Caco-2 (cell line): ENCODE measurements at regions not wholly inside any gene's neighbourhood (a gene's known extent, or its start where the extent isn't known, plus 50 kb on each side); places are given as distances from the start of the nearest gene placed in this dataset.

Experiments
- BruUV-seq: library from RNA; stranded (reverse); fragments of 400-500 nt; replicated peaks from 2 replicates; lab custom pipeline; 2021; lab: Mats Ljungman, UMichigan
- CTCF ChIA-PET: fragments of 300-600 bp; sonication (Branson Sonifier 250); formaldehyde crosslinking; loops from one replicate; lab custom pipeline; 2022; ENCODE audit warnings: antibody characterized with exemption; lab: Charles Lee
- POLR2A ChIA-PET: fragments of 300-600 bp; sonication (Branson Sonifier 250); formaldehyde crosslinking; loops from one replicate; lab custom pipeline; 2022; ENCODE audit warnings: antibody characterized with exemption; lab: Charles Lee
- DNase-seq, 2 experiments: peaks; one replicate each; pipeline versions ENCODE4 v3.0.0 to v3.0.0-alpha.2; 2020 to 2022
- H3K27me3 ChIP-seq: replicated peaks from 2 replicates; pipeline ENCODE4 v1.6.0; 2011; ENCODE audit warnings: low read length; ENCODE audit not compliant: control insufficient read depth, insufficient read depth
- H3K36me3 ChIP-seq: 2 replicates; pipeline ENCODE4 v1.5.1; 2011; ENCODE audit warnings: low read length; ENCODE audit not compliant: control insufficient read depth, insufficient read depth
- H3K4me1 ChIP-seq: fragments of 250-450 bp; sonication (Bioruptor Pico); 2 replicates; pipeline ENCODE4 v1.5.1; 2020; ENCODE audit warnings: mild to moderate bottlenecking
- H3K4me3 ChIP-seq: 2 replicates; pipeline ENCODE4 v1.5.1; 2011; ENCODE audit warnings: low read depth, mild to moderate bottlenecking, control low read depth, low read length
- H3K9me3 ChIP-seq: fragments of 250-450 bp; sonication (Bioruptor Pico); 2 replicates; pipeline ENCODE4 v1.5.1; 2020; ENCODE audit warnings: mild to moderate bottlenecking, moderate library complexity
- H3K27ac Mint-ChIP-seq: one replicate; pipeline ENCODE4 v1.8.0; 2022; ENCODE audit warnings: mixed read lengths; ENCODE audit not compliant: unreplicated experiment
- H3K27me3 Mint-ChIP-seq: one replicate; pipeline ENCODE4 v1.8.0; 2022; ENCODE audit warnings: mixed read lengths; ENCODE audit not compliant: insufficient read depth, unreplicated experiment
- H3K36me3 Mint-ChIP-seq: one replicate; pipeline ENCODE4 v1.8.0; 2022; ENCODE audit warnings: mild to moderate bottlenecking, mixed read lengths; ENCODE audit not compliant: insufficient read depth, unreplicated experiment
- H3K4me1 Mint-ChIP-seq: one replicate; pipeline ENCODE4 v1.8.0; 2022; ENCODE audit warnings: low read depth, mixed read lengths; ENCODE audit not compliant: unreplicated experiment
- H3K4me3 Mint-ChIP-seq: one replicate; pipeline ENCODE4 v1.8.0; 2022; ENCODE audit warnings: mild to moderate bottlenecking, moderate library complexity, mixed read lengths; ENCODE audit not compliant: unreplicated experiment
- H3K9me3 Mint-ChIP-seq: one replicate; pipeline ENCODE4 v1.8.0; 2022; ENCODE audit warnings: mixed read lengths; ENCODE audit not compliant: unreplicated experiment
- intact Hi-C: fragments of 100-400 bp; cut with micrococcal nuclease; formaldehyde crosslinking; loops from one replicate; pipeline ENCODE4 v1.10.0; 2022; ENCODE audit not compliant: unreplicated experiment
- TF ChIP-seq, protein P1 (sequence below), 2 experiments: fragments of 200-600 bp in 1 of 2; IDR thresholded peaks; 1 replicate in 1 of 2; 2 replicates in 1 of 2; pipeline versions ENCODE4 v1.5.1 to v1.8.0; 2011 to 2022; ENCODE audit warnings: antibody characterized with exemption in 1 of 2, control low read depth in 1 of 2, inconsistent platforms in 1 of 2, low read depth in 1 of 2, low read length in 1 of 2, mild to moderate bottlenecking in 1 of 2, moderate library complexity in 1 of 2; ENCODE audit not compliant: insufficient read depth in 1 of 2, severe bottlenecking in 1 of 2, unreplicated experiment in 1 of 2

DNA sequence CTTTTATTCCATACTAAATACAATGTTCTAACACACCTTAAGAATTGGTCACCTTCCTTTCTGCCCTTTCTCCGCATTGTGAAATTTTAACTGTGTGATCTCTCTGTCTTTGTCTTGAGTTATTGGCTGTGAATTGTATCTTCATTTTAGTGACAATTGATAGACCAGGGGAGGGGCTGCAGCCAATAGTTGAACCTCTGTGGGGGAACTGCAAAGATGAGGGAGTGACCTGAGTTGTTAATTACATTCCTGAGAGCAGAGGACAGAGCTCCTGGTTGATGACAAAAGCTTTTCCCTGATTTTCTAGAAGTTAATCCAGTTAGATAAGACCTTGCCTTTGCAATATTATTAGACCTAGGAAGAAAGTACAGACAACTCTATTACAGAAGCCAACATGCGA lies 1535.7 kb downstream of the BRINP3 start:
- H3K9me3 ChIP-seq: no peaks in the 10 kb centered on the region
- H3K4me1 ChIP-seq: no peaks in the 10 kb centered on the region
- ChIA-PET POLR2A (no interaction called here), CTCF (no interaction called here)
- no peak for DNase-seq
- TF ChIP-seq, protein P1, sequence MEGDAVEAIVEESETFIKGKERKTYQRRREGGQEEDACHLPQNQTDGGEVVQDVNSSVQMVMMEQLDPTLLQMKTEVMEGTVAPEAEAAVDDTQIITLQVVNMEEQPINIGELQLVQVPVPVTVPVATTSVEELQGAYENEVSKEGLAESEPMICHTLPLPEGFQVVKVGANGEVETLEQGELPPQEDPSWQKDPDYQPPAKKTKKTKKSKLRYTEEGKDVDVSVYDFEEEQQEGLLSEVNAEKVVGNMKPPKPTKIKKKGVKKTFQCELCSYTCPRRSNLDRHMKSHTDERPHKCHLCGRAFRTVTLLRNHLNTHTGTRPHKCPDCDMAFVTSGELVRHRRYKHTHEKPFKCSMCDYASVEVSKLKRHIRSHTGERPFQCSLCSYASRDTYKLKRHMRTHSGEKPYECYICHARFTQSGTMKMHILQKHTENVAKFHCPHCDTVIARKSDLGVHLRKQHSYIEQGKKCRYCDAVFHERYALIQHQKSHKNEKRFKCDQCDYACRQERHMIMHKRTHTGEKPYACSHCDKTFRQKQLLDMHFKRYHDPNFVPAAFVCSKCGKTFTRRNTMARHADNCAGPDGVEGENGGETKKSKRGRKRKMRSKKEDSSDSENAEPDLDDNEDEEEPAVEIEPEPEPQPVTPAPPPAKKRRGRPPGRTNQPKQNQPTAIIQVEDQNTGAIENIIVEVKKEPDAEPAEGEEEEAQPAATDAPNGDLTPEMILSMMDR (IDR thresholded peaks at IDR 0.05; ENCODE audit: insufficient read depth in 1 of 2, low read depth in 1 of 2, low read length in 1 of 2, severe bottlenecking in 1 of 2, unreplicated experiment in 1 of 2): no peak
- Mint-ChIP-seq H3K36me3 (no peaks in the 10 kb centered on the region), H3K27ac (no peak overlapping the region), H3K9me3 (no peaks in the 10 kb centered on the region), H3K4me3 (no peak overlapping the region), H3K4me1 (no peaks in the 10 kb centered on the region), H3K27me3 (no peaks in the 10 kb centered on the region)
- BruUV-seq: no TSS peak
- intact Hi-C loops: no loop called here
- no peaks in the 10 kb centered on the region for H3K36me3 ChIP-seq
- H3K27me3 ChIP-seq: no peaks in the 10 kb centered on the region
- H3K4me3 ChIP-seq: no peak overlapping the region

DNA sequence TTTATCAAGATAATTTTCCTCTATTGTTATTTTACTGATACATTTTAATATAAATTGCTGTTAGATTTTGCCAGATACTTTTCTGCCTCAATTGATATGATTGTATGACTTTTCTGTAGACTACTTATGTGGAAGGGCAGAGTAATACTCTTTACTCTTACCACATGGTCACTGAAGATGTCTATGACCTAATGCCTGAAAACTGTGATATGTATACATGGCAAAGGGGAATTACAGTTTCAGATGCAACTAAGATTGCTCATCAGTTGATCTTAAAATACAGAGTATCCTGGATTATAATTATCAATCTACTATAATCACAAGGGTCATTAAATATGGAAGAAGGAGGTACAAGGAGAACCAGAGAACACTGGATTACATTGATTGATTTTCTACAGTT lies 1528.0 kb downstream of the BRINP3 start:
- Mint-ChIP-seq H3K4me1 (no peaks in the 10 kb centered on the region), H3K27me3 (no peaks in the 10 kb centered on the region), H3K9me3 (no peaks in the 10 kb centered on the region), H3K36me3 (no peaks in the 10 kb centered on the region), H3K4me3 (no peak overlapping the region), H3K27ac (no peak overlapping the region)
- POLR2A ChIA-PET: no interaction called here
- CTCF ChIA-PET: no interaction called here
- no peaks in the 10 kb centered on the region for H3K4me1 ChIP-seq
- no peak for DNase-seq
- BruUV-seq: no TSS peak
- TF ChIP-seq, protein P1 (IDR thresholded peaks at IDR 0.05; ENCODE audit: insufficient read depth in 1 of 2, low read depth in 1 of 2, low read length in 1 of 2, severe bottlenecking in 1 of 2, unreplicated experiment in 1 of 2): no peak
- H3K36me3 ChIP-seq: no peaks in the 10 kb centered on the region
- no peak overlapping the region for H3K4me3 ChIP-seq
- intact Hi-C loops: no loop called here
- no peaks in the 10 kb centered on the region for H3K9me3 ChIP-seq
- H3K27me3 ChIP-seq: no peaks in the 10 kb centered on the region

DNA sequence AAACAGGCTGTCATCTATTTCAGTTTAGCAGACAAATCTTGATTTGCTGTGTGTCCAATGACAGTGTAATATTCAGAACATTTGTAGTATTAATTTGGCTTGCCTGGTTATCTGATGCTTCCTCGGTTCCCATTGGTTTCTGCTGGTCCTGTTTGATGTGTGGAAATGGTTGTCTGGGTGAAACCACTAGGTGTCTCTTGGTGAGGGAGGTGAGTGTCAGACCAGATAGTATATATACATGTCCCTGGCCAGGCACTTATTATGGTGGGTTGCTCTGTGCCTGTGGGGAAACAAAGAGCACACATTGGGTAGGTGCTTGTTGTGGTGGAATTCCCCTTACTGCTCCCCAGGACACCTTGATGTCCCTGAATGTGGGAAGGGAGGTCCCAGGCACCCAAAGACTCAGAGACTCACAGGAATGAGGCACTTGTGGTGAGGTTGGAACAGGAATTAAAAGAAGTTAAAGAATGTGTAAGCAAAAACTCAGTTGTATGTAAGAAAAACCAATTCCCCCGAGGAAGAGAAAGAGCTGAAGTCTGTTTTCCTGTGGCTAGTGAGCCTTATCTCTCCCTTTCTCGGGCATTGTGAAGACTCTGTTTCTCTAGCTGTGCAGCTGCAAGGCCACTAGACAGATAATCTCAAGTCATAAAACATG lies 1519.1 kb downstream of the BRINP3 start:
- no peaks in the 10 kb centered on the region for H3K4me1 ChIP-seq
- Mint-ChIP-seq H3K9me3 (no peaks in the 10 kb centered on the region), H3K27me3 (peaks cover 2% of the 10 kb centered on the region), H3K4me1 (no peaks in the 10 kb centered on the region), H3K36me3 (no peaks in the 10 kb centered on the region), H3K4me3 (no peak overlapping the region), H3K27ac (no peak overlapping the region)
- POLR2A ChIA-PET: no interaction called here
- H3K27me3 ChIP-seq: no peaks in the 10 kb centered on the region
- DNase-seq: no peak
- TF ChIP-seq, protein P1 (IDR thresholded peaks at IDR 0.05; ENCODE audit: insufficient read depth in 1 of 2, low read depth in 1 of 2, low read length in 1 of 2, severe bottlenecking in 1 of 2, unreplicated experiment in 1 of 2): no peak
- CTCF ChIA-PET: no interaction called here
- no peaks in the 10 kb centered on the region for H3K36me3 ChIP-seq
- intact Hi-C loops: no loop called here
- no TSS peak for BruUV-seq
- H3K9me3 ChIP-seq: no peaks in the 10 kb centered on the region
- no peak overlapping the region for H3K4me3 ChIP-seq
